B cell (primary cell): ENCODE measurements at regions not wholly inside any gene's neighbourhood (a gene's known extent, or its start where the extent isn't known, plus 50 kb on each side); places are given as distances from the start of the nearest gene placed in this dataset.

ENCODE experiments used
- ATAC-seq: fragments of 200-7000 bp; cut with Tn5 transposase; one replicate; pipeline ENCODE4 v1.10.0; 2021; ENCODE audit warnings: low read depth, mild to moderate bottlenecking, moderate number of reproducible peaks, moderate library complexity
- CTCF ChIA-PET: fragments of 350-600 bp; sonication (Branson Sonifier 250); formaldehyde crosslinking; loops from one replicate; lab custom pipeline; 2021; ENCODE audit warnings: antibody characterized with exemption, inconsistent platforms; lab: Charles Lee
- POLR2A ChIA-PET: fragments of 350-600 bp; sonication (Branson Sonifier 250); formaldehyde crosslinking; loops from one replicate; lab custom pipeline; 2021; ENCODE audit warnings: antibody characterized with exemption; lab: Charles Lee
- DNase-seq: peaks from one replicate; pipeline ENCODE4 v3.0.0; 2013
- H2AFZ ChIP-seq: 2 replicates; pipeline ENCODE4 v1.6.1; 2012; ENCODE audit warnings: mild to moderate bottlenecking, low read depth, low read length; ENCODE audit not compliant: insufficient read depth, poor library complexity, severe bottlenecking
- H3K27ac ChIP-seq, 2 donors: 1 replicate in 1 of 2; 2 replicates in 1 of 2; pipeline ENCODE4 v1.5.1; 2012 to 2013; ENCODE audit warnings: low read length in 2 of 2, mild to moderate bottlenecking in 2 of 2, moderate library complexity in 1 of 2
- H3K27me3 ChIP-seq, 4 experiments: fragments of 200-600 bp in 1 of 4; sonication (generic) in 1 of 4; replicated peaks in 1 of 4; 1 replicate in 2 of 4; 2 replicates in 2 of 4; pipeline versions ENCODE4 v1.6.1 to v1.7.0; 2013 to 2016; ENCODE audit warnings: low read length in 3 of 4, mild to moderate bottlenecking in 2 of 4, mixed read lengths in 1 of 4, moderate library complexity in 1 of 4; ENCODE audit not compliant: insufficient read depth in 4 of 4, control insufficient read depth in 3 of 4; ENCODE audit errors: control extremely low read depth in 1 of 4
- H3K36me3 ChIP-seq, 2 experiments: replicated peaks in 1 of 2; 1 replicate in 1 of 2; 2 replicates in 1 of 2; pipeline versions ENCODE4 v1.6.1 to v1.7.1; 2013; ENCODE audit warnings: low read length in 1 of 2; ENCODE audit not compliant: insufficient read depth in 2 of 2, control insufficient read depth in 1 of 2; ENCODE audit errors: control extremely low read depth in 1 of 2, extremely low read depth in 1 of 2
- H3K4me1 ChIP-seq, 2 donors: fragments of 200-600 bp in 1 of 2; sonication (generic) in 1 of 2; 1 replicate in 1 of 2; 2 replicates in 1 of 2; pipeline versions ENCODE4 v1.5.1 to v1.6.1; 2013 to 2017; ENCODE audit warnings: low read length in 2 of 2; ENCODE audit not compliant: control insufficient read depth in 2 of 2, insufficient read depth in 2 of 2
- H3K4me2 ChIP-seq: replicated peaks from 2 replicates; pipeline ENCODE3; 2012; ENCODE audit warnings: mild to moderate bottlenecking, low read depth, low read length; ENCODE audit not compliant: poor library complexity, severe bottlenecking
- H3K4me3 ChIP-seq, 5 experiments: fragments of 200-600 bp in 1 of 5; sonication (generic) in 1 of 5; 1 replicate in 3 of 5; 2 replicates in 2 of 5; pipeline versions ENCODE4 v1.5.1 to v1.7.0; 2011 to 2016; ENCODE audit warnings: low read length in 4 of 5, mild to moderate bottlenecking in 4 of 5, low read depth in 2 of 5, control low read depth in 1 of 5, moderate library complexity in 1 of 5; ENCODE audit not compliant: insufficient read depth in 1 of 5; ENCODE audit errors: control extremely low read depth in 1 of 5, extremely low read depth in 1 of 5
- H3K79me2 ChIP-seq: fragments of 200-600 bp; sonication (generic); one replicate; pipeline ENCODE4 v1.6.0; 2016; ENCODE audit warnings: low read length; ENCODE audit not compliant: control insufficient read depth, insufficient read depth
- H3K9ac ChIP-seq: fragments of 200-600 bp; sonication (generic); 2 replicates; pipeline ENCODE4 v1.6.1; 2017; ENCODE audit warnings: mild to moderate bottlenecking, low read length, moderate library complexity
- H3K9me3 ChIP-seq, 3 donors: one replicate each; pipeline versions ENCODE4 v1.6.1 to v1.7.1; 2013; ENCODE audit warnings: low read length in 2 of 3; ENCODE audit not compliant: control insufficient read depth in 2 of 3, insufficient read depth in 1 of 3; ENCODE audit errors: control extremely low read depth in 1 of 3
- H4K20me1 ChIP-seq: 2 replicates; pipeline ENCODE4 v1.6.0; 2012; ENCODE audit warnings: mild to moderate bottlenecking, low read length; ENCODE audit not compliant: insufficient read depth, control insufficient read depth, poor library complexity, severe bottlenecking
- H3K27ac Mint-ChIP-seq: one replicate; pipeline ENCODE4 v1.8.0; 2021; ENCODE audit warnings: mixed read lengths
- H3K27me3 Mint-ChIP-seq: one replicate; pipeline ENCODE4 v1.8.0; 2021; ENCODE audit warnings: mixed read lengths
- H3K4me1 Mint-ChIP-seq: one replicate; pipeline ENCODE4 v1.8.0; 2021; ENCODE audit warnings: mixed read lengths
- H3K4me3 Mint-ChIP-seq: one replicate; pipeline ENCODE4 v1.8.0; 2021; ENCODE audit warnings: mixed read lengths
- H3K9me3 Mint-ChIP-seq: one replicate; pipeline ENCODE4 v1.8.0; 2022; ENCODE audit warnings: mixed read lengths; ENCODE audit not compliant: insufficient read depth
- EZH2 ChIP-seq: IDR thresholded peaks from 2 replicates; pipeline ENCODE4 v1.6.1; 2012; ENCODE audit warnings: borderline replicate concordance, low read depth, mild to moderate bottlenecking, moderate library complexity, low read length; ENCODE audit not compliant: insufficient read depth, poor library complexity, severe bottlenecking
- WGBS: methylation state at CpG from one replicate; pipeline ENCODE4 v1.1.5; 2013; ENCODE audit warnings: missing lambda C conversion rate; ENCODE audit not compliant: insufficient coverage; 5-methylcytosine and 5-hydroxymethylcytosine counted together
- intact Hi-C: fragments of 100-400 bp; cut with micrococcal nuclease; formaldehyde crosslinking; loops from one replicate; pipeline ENCODE4 v1.10.0; 2022
- TF ChIP-seq, protein P1 (sequence below): fragments of 200-600 bp; IDR thresholded peaks from one replicate; pipeline ENCODE4 v1.8.0; 2022; ENCODE audit warnings: antibody characterized with exemption, mild to moderate bottlenecking

DNA sequence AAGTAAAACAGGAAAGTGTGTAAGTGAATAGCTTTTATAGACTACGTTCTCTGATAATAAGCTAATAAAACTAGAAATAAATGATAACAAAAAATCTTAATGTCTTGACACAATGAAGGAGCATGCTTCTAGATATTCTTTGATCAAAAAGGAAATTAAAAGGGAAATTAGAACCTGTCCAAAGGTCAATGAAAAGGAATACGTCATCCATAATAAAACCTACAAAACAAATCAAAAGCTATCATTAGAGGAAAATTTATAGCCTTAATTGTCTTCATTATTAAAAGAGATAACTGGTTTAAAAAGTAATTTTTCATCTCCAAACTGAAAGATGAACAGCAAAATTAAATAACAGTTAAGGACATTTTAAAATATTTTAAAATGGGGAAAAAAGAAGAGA is 196.3 kb upstream of the BTBD3 start:
- ATAC-seq (no peak), DNase-seq (no peak)
- Histone ChIP-seq H3K36me3 (no peaks in the 10 kb centered on the region), H3K4me1 (no peaks in the 10 kb centered on the region), H4K20me1 (no peaks in the 10 kb centered on the region), H2AFZ (no peak overlapping the region), H3K27ac (no peak overlapping the region), H3K27me3 (no peaks in the 10 kb centered on the region), H3K79me2 (no peaks in the 10 kb centered on the region), H3K9ac (no peak overlapping the region), H3K4me3 (no peak overlapping the region), H3K9me3 (no peaks in the 10 kb centered on the region), H3K4me2 (no peak overlapping the region)
- Mint-ChIP-seq H3K27ac (no peak overlapping the region), H3K4me3 (no peak overlapping the region), H3K9me3 (no peaks in the 10 kb centered on the region), H3K27me3 (no peaks in the 10 kb centered on the region), H3K4me1 (no peaks in the 10 kb centered on the region)
- POLR2A ChIA-PET, result no interaction called here
- no CpG with 5 or more reads among the region's 2 CpGs for WGBS
- CTCF ChIA-PET, result no interaction called here
- TF ChIP-seq, protein P1, sequence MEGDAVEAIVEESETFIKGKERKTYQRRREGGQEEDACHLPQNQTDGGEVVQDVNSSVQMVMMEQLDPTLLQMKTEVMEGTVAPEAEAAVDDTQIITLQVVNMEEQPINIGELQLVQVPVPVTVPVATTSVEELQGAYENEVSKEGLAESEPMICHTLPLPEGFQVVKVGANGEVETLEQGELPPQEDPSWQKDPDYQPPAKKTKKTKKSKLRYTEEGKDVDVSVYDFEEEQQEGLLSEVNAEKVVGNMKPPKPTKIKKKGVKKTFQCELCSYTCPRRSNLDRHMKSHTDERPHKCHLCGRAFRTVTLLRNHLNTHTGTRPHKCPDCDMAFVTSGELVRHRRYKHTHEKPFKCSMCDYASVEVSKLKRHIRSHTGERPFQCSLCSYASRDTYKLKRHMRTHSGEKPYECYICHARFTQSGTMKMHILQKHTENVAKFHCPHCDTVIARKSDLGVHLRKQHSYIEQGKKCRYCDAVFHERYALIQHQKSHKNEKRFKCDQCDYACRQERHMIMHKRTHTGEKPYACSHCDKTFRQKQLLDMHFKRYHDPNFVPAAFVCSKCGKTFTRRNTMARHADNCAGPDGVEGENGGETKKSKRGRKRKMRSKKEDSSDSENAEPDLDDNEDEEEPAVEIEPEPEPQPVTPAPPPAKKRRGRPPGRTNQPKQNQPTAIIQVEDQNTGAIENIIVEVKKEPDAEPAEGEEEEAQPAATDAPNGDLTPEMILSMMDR, result no peak
- no peak for TF ChIP-seq EZH2
- intact Hi-C loops, result no loop called here

DNA sequence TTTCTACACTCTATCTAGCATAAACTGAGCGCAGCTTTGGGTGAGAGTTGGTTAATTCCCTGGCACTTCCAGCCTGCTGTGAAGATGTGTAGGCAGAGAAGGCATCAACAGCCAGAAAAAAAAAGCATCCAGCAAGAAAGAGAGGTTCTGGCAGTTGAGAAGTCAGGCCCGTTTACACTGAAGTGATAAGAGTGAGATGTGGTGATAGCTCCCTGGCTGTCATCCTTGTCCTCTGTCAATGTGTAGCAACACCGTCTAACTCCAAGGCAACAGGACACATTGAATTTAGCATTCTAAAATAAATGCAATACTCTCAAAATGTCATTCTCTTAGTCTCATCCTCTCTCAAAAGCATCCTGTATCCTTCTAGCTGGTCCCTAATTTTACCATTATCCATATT is 193.6 kb upstream of the BTBD3 start:
- 92% methylated on average over 2 of the region's 3 CpGs for WGBS
- H3K27ac ChIP-seq, result no peak overlapping the region
- POLR2A ChIA-PET, result no interaction called here

More for the DNA sequence above, 193.6 kb upstream of the BTBD3 start:
- no peak overlapping the region for H3K9ac ChIP-seq
- DNase-seq, result no peak
- CTCF ChIA-PET, result no interaction called here
- H3K4me2 ChIP-seq, result no peak overlapping the region
- no peaks in the 10 kb centered on the region for H3K9me3 ChIP-seq
- H2AFZ ChIP-seq, result no peak overlapping the region
- H3K4me1 ChIP-seq, result no peaks in the 10 kb centered on the region
- no peak overlapping the region for H3K4me3 ChIP-seq
- Mint-ChIP-seq H3K27me3 (no peaks in the 10 kb centered on the region), H3K27ac (no peak overlapping the region), H3K9me3 (no peaks in the 10 kb centered on the region), H3K4me1 (no peaks in the 10 kb centered on the region), H3K4me3 (no peak overlapping the region)
- no peaks in the 10 kb centered on the region for H3K79me2 ChIP-seq
- intact Hi-C loops, result no loop called here
- no peaks in the 10 kb centered on the region for H3K36me3 ChIP-seq
- TF ChIP-seq EZH2, result no peak
- TF ChIP-seq, protein P1, result no peak
- H3K27me3 ChIP-seq, result no peaks in the 10 kb centered on the region
- no peaks in the 10 kb centered on the region for H4K20me1 ChIP-seq
- ATAC-seq, result no peak
